CD4-positive, alpha-beta T cell (primary cell): ENCODE measurements at regions not wholly inside any gene's neighbourhood (a gene's known extent, or its start where the extent isn't known, plus 50 kb on each side); places are given as distances from the start of the nearest gene placed in this dataset.

ENCODE experiments used
- ATAC-seq: fragments of 200-7000 bp; cut with Tn5 transposase; one replicate; pipeline ENCODE4 v1.10.0; 2022; ENCODE audit warnings: mild to moderate bottlenecking; ENCODE audit not compliant: poor library complexity
- CTCF ChIA-PET: fragments of 350-600 bp; sonication (Branson Sonifier 250); formaldehyde crosslinking; loops from one replicate; lab custom pipeline; 2021; ENCODE audit warnings: antibody characterized with exemption, inconsistent platforms; lab: Charles Lee
- POLR2A ChIA-PET: fragments of 350-600 bp; sonication (Branson Sonifier 250); formaldehyde crosslinking; loops from one replicate; lab custom pipeline; 2021; ENCODE audit warnings: antibody characterized with exemption, inconsistent platforms; lab: Charles Lee
- DNase-seq, 14 experiments: peaks; one replicate each; pipeline ENCODE4 v3.0.0-alpha.2; 2013 to 2020; ENCODE audit warnings: mixed read lengths in 2 of 14
- H3K27ac ChIP-seq, 2 donors: one replicate each; pipeline versions ENCODE4 v1.5.1 to v1.7.0; 2013; ENCODE audit warnings: low read length in 2 of 2, low read depth in 1 of 2, mild to moderate bottlenecking in 1 of 2
- H3K27me3 ChIP-seq, 2 experiments: 1 replicate in 1 of 2; 2 replicates in 1 of 2; pipeline versions ENCODE4 v1.6.1 to v1.7.0; 2013; ENCODE audit warnings: low read length in 2 of 2, control low read depth in 1 of 2, mild to moderate bottlenecking in 1 of 2, moderate library complexity in 1 of 2; ENCODE audit not compliant: insufficient read depth in 2 of 2, control insufficient read depth in 1 of 2
- H3K36me3 ChIP-seq: one replicate; pipeline ENCODE4 v1.6.1; 2013; ENCODE audit warnings: low read length, control low read depth; ENCODE audit not compliant: insufficient read depth
- H3K4me1 ChIP-seq: one replicate; pipeline ENCODE4 v1.6.1; 2013; ENCODE audit warnings: low read length, control low read depth; ENCODE audit not compliant: insufficient read depth
- H3K4me3 ChIP-seq: one replicate; pipeline ENCODE4 v1.5.1; 2013; ENCODE audit warnings: mild to moderate bottlenecking, low read length, moderate library complexity
- H3K9me3 ChIP-seq, 2 experiments: 1 replicate in 1 of 2; 2 replicates in 1 of 2; pipeline versions ENCODE4 v1.6.1 to v1.7.0; 2013; ENCODE audit warnings: low read length in 2 of 2, mild to moderate bottlenecking in 2 of 2, control low read depth in 1 of 2, moderate library complexity in 1 of 2; ENCODE audit not compliant: control insufficient read depth in 1 of 2, insufficient read depth in 1 of 2
- H3K27ac Mint-ChIP-seq: one replicate; pipeline ENCODE4 v1.8.0; 2020; ENCODE audit warnings: mixed read lengths
- H3K27me3 Mint-ChIP-seq: one replicate; pipeline ENCODE4 v1.8.0; 2021; ENCODE audit warnings: mixed read lengths
- H3K36me3 Mint-ChIP-seq: one replicate; pipeline ENCODE4 v1.8.0; 2021; ENCODE audit warnings: low read depth, mixed read lengths
- H3K4me1 Mint-ChIP-seq: one replicate; pipeline ENCODE4 v1.8.0; 2021; ENCODE audit warnings: low read depth, mixed read lengths
- H3K4me3 Mint-ChIP-seq: one replicate; pipeline ENCODE4 v1.8.0; 2020; ENCODE audit warnings: mild to moderate bottlenecking, mixed read lengths
- H3K9me3 Mint-ChIP-seq: one replicate; pipeline ENCODE4 v1.8.0; 2020; ENCODE audit warnings: mixed read lengths
- intact Hi-C, 2 experiments: fragments of 100-400 bp; cut with DNase I in 1 of 2; cut with micrococcal nuclease in 1 of 2; formaldehyde crosslinking; loops; one replicate each; pipeline versions ENCODE4 v1.15.1 to v1.9.0; 2023 to 2025; cut with DNase I, micrococcal nuclease
- TF ChIP-seq, protein P1 (sequence below): fragments of 200-600 bp; IDR thresholded peaks from one replicate; pipeline ENCODE4 v1.8.0; 2022; ENCODE audit warnings: antibody characterized with exemption, mild to moderate bottlenecking

DNA sequence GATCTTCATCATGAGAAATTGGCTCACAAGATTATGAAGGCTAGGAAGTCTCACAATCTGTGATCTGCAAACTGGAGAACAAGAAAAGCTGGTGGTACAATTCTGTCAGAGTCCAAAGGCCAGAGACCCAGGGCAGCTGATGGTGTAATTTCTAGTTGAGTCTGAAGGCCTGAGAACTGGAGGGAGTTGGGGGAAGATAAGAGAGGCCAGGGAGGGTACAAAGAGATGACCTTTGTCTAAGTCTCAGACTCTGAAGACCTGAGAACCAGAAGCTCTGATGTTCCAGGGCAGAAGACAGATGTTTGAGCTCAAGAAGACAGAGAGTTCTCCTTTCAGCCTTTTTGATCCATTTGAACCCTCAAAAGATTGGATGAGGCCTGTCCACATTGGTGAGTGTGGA, 280.6 kb downstream of the HDGFL1 start:
- no peak overlapping the region for H3K4me3 Mint-ChIP-seq
- no peaks in the 10 kb centered on the region for H3K9me3 Mint-ChIP-seq
- H3K36me3 Mint-ChIP-seq: no peaks in the 10 kb centered on the region
- TF ChIP-seq, protein P1, sequence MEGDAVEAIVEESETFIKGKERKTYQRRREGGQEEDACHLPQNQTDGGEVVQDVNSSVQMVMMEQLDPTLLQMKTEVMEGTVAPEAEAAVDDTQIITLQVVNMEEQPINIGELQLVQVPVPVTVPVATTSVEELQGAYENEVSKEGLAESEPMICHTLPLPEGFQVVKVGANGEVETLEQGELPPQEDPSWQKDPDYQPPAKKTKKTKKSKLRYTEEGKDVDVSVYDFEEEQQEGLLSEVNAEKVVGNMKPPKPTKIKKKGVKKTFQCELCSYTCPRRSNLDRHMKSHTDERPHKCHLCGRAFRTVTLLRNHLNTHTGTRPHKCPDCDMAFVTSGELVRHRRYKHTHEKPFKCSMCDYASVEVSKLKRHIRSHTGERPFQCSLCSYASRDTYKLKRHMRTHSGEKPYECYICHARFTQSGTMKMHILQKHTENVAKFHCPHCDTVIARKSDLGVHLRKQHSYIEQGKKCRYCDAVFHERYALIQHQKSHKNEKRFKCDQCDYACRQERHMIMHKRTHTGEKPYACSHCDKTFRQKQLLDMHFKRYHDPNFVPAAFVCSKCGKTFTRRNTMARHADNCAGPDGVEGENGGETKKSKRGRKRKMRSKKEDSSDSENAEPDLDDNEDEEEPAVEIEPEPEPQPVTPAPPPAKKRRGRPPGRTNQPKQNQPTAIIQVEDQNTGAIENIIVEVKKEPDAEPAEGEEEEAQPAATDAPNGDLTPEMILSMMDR: no peak
- Histone ChIP-seq H3K9me3 (no peaks in the 10 kb centered on the region), H3K27me3 (no peaks in the 10 kb centered on the region), H3K4me1 (no peaks in the 10 kb centered on the region), H3K4me3 (no peak overlapping the region), H3K36me3 (no peaks in the 10 kb centered on the region), H3K27ac (no peak overlapping the region)
- no peak for DNase-seq
- intact Hi-C loops: no loop called here
- H3K4me1 Mint-ChIP-seq: no peaks in the 10 kb centered on the region
- ChIA-PET CTCF (no interaction called here), POLR2A (no interaction called here)
- ATAC-seq: no peak
- no peak overlapping the region for H3K27ac Mint-ChIP-seq
- H3K27me3 Mint-ChIP-seq: no peaks in the 10 kb centered on the region

- ChIA-PET CTCF (no interaction called here), POLR2A (no interaction called here)
- no peaks in the 10 kb centered on the region for H3K4me1 Mint-ChIP-seq
- H3K27ac Mint-ChIP-seq: no peak overlapping the region
- H3K4me3 ChIP-seq: no peak overlapping the region
- DNase-seq (no peak), ATAC-seq (no peak)
- H3K27me3 Mint-ChIP-seq: no peaks in the 10 kb centered on the region
- H3K36me3 ChIP-seq: no peaks in the 10 kb centered on the region
- H3K27ac ChIP-seq: no peak overlapping the region
- no peaks in the 10 kb centered on the region for H3K9me3 Mint-ChIP-seq
- H3K4me1 ChIP-seq: no peaks in the 10 kb centered on the region
- no peak overlapping the region for H3K4me3 Mint-ChIP-seq
- H3K36me3 Mint-ChIP-seq: no peaks in the 10 kb centered on the region
- no peaks in the 10 kb centered on the region for H3K9me3 ChIP-seq
- H3K27me3 ChIP-seq: no peaks in the 10 kb centered on the region
- intact Hi-C loops: no loop called here
- TF ChIP-seq, protein P1: no peak
Measured at GRCh38 chr6:22852101-22852500, 282.7 kb downstream of the HDGFL1 start.

- Histone ChIP-seq H3K36me3 (no peaks in the 10 kb centered on the region), H3K27me3 (no peaks in the 10 kb centered on the region), H3K4me1 (no peaks in the 10 kb centered on the region), H3K9me3 (peaks cover 0 to 3% of the 10 kb centered on the region in 2 experiments), H3K27ac (no peak overlapping the region), H3K4me3 (no peak overlapping the region)
- TF ChIP-seq, protein P1: no peak
- intact Hi-C loops: no loop called here
- ChIA-PET CTCF (no interaction called here), POLR2A (no interaction called here)
- Mint-ChIP-seq H3K36me3 (no peaks in the 10 kb centered on the region), H3K9me3 (peaks cover 6% of the 10 kb centered on the region), H3K27me3 (no peaks in the 10 kb centered on the region), H3K4me3 (no peak overlapping the region), H3K4me1 (no peaks in the 10 kb centered on the region), H3K27ac (no peak overlapping the region)
- no peak for ATAC-seq
- no peak for DNase-seq
Measured at GRCh38 chr6:22873513-22874136, 304.3 kb downstream of the HDGFL1 start.
